Gastrocnemius medialis (tissue), 4 donors: ENCODE measurements at regions not wholly inside any gene's neighbourhood (a gene's known extent, or its start where the extent isn't known, plus 50 kb on each side); places are given as distances from the start of the nearest gene placed in this dataset.

ENCODE experiments used
- ATAC-seq, 2 donors: fragments of 150-250 bp; one replicate each; pipeline ENCODE4 v1.9.1; 2016
- DNase-seq, 2 donors: peaks; one replicate each; pipeline ENCODE4 v3.0.0-alpha.2; 2019
- H3K27ac ChIP-seq, 4 donors: fragments of 200-600 bp; sonication (generic); 1 replicate in 1 of 4; 2 replicates in 3 of 4; pipeline ENCODE4 v1.5.1; 2016 to 2018; ENCODE audit warnings: mild to moderate bottlenecking in 2 of 4, moderate library complexity in 1 of 4
- H3K27me3 ChIP-seq, 3 donors: fragments of 200-600 bp; sonication (generic) in 2 of 3; 1 replicate in 1 of 3; 2 replicates in 2 of 3; pipeline versions ENCODE4 v1.5.1 to v1.6.0; 2016 to 2019; ENCODE audit warnings: mild to moderate bottlenecking in 1 of 3, moderate library complexity in 1 of 3
- H3K36me3 ChIP-seq, 2 donors: fragments of 200-600 bp; sonication (generic) in 1 of 2; one replicate each; pipeline ENCODE4 v1.5.1; 2017 to 2018
- H3K4me1 ChIP-seq, 2 donors: fragments of 200-600 bp; sonication (generic) in 1 of 2; one replicate each; pipeline ENCODE4 v1.5.1; 2016 to 2017; ENCODE audit warnings: mild to moderate bottlenecking in 2 of 2
- H3K4me3 ChIP-seq, 4 donors: fragments of 200-600 bp; sonication (generic) in 3 of 4; 1 replicate in 1 of 4; 2 replicates in 3 of 4; pipeline ENCODE4 v1.5.1; 2016 to 2019; ENCODE audit warnings: mild to moderate bottlenecking in 2 of 4
- H3K9me3 ChIP-seq, 3 donors: fragments of 200-600 bp; sonication (generic) in 2 of 3; 1 replicate in 1 of 3; 2 replicates in 2 of 3; pipeline ENCODE4 v1.5.1; 2016 to 2019
- CTCF ChIP-seq, 5 experiments: fragments of 450-650 bp in 3 of 5; fragments of 200-600 bp in 2 of 5; sonication (generic) in 2 of 5; IDR thresholded peaks in 4 of 5; conservative IDR thresholded peaks in 1 of 5; 1 replicate in 4 of 5; 2 replicates in 1 of 5; pipeline ENCODE4 v1.5.1; 2016 to 2019; ENCODE audit warnings: antibody characterized with exemption in 5 of 5, mild to moderate bottlenecking in 3 of 5, moderate library complexity in 3 of 5
- POLR2A ChIP-seq, 2 donors: fragments of 450-650 bp; IDR thresholded peaks; one replicate each; pipeline ENCODE4 v1.6.1; 2017; ENCODE audit warnings: antibody characterized with exemption in 2 of 2, mild to moderate bottlenecking in 2 of 2, moderate library complexity in 2 of 2
- in situ Hi-C, 4 donors: fragments of 200-750 bp; cut with MboI; loops; one replicate each; pipeline versions ENCODE4 v1.15.0 to v1.8.0; 2017; ENCODE audit warnings: low sequenced_read_pairs in 4 of 4
- intact Hi-C: fragments of 100-400 bp; cut with DNase I; formaldehyde crosslinking; loops from one replicate; pipeline ENCODE4 v1.15.1; 2023; ENCODE audit warnings: low total_unique reads

- Histone ChIP-seq H3K36me3 (no peaks in the 10 kb centered on the region), H3K27ac (no peak overlapping the region), H3K4me1 (no peaks in the 10 kb centered on the region), H3K4me3 (no peak overlapping the region), H3K27me3 (no peaks in the 10 kb centered on the region), H3K9me3 (no peaks in the 10 kb centered on the region)
- ATAC-seq, result no peak
- intact Hi-C loops (no loop called here), in situ Hi-C loops (no loop called here)
- TF ChIP-seq POLR2A (IDR thresholded peaks at IDR 0.05), result no peak
- TF ChIP-seq CTCF (IDR thresholded peaks at IDR 0.05 in 4 of 5, conservative IDR thresholded peaks at IDR 0.05 in 1 of 5), result no peak
- DNase-seq, result no peak
These were observed 401.2 kb upstream of the CNKSR2 start for GRCh38 chrX:20973038-20973437.

- TF ChIP-seq POLR2A (IDR thresholded peaks at IDR 0.05), result no peak
- no peak for TF ChIP-seq CTCF (IDR thresholded peaks at IDR 0.05 in 4 of 5, conservative IDR thresholded peaks at IDR 0.05 in 1 of 5)
- in situ Hi-C loops, result no loop called here
- ATAC-seq, result no peak
These were observed 403.0 kb upstream of the CNKSR2 start for GRCh38 chrX:20971250-20971649.

GRCh38 chrX:20969565-20969964, 404.7 kb upstream of the CNKSR2 start:
- no peak for TF ChIP-seq CTCF (IDR thresholded peaks at IDR 0.05 in 4 of 5, conservative IDR thresholded peaks at IDR 0.05 in 1 of 5)
- no peak for TF ChIP-seq POLR2A (IDR thresholded peaks at IDR 0.05)
- H3K27ac ChIP-seq, result no peak overlapping the region
- intact Hi-C loops (no loop called here), in situ Hi-C loops (no loop called here)
- no peaks in the 10 kb centered on the region for H3K27me3 ChIP-seq
- no peaks in the 10 kb centered on the region for H3K4me1 ChIP-seq
- ATAC-seq, result no peak
- no peak for DNase-seq
- no peaks in the 10 kb centered on the region for H3K9me3 ChIP-seq
- no peak overlapping the region for H3K4me3 ChIP-seq
- no peaks in the 10 kb centered on the region for H3K36me3 ChIP-seq

More at GRCh38 chrX:20971250-20971649, 403.0 kb upstream of the CNKSR2 start:
- Histone ChIP-seq H3K27me3 (no peaks in the 10 kb centered on the region), H3K27ac (no peak overlapping the region), H3K4me3 (no peak overlapping the region), H3K36me3 (no peaks in the 10 kb centered on the region), H3K4me1 (no peaks in the 10 kb centered on the region), H3K9me3 (no peaks in the 10 kb centered on the region)
- intact Hi-C loops, result no loop called here
- DNase-seq, result no peak

- in situ Hi-C loops, result no loop called here
- TF ChIP-seq POLR2A (IDR thresholded peaks at IDR 0.05) (no peak), CTCF (IDR thresholded peaks at IDR 0.05 in 4 of 5, conservative IDR thresholded peaks at IDR 0.05 in 1 of 5) (no peak)
- no peak overlapping the region for H3K4me3 ChIP-seq
These were observed 405.2 kb upstream of the CNKSR2 start for GRCh38 chrX:20968996-20969395.

GRCh38 chrX:20967725-20968124, 406.5 kb upstream of the CNKSR2 start:
- no peak for DNase-seq
- no peaks in the 10 kb centered on the region for H3K36me3 ChIP-seq
- in situ Hi-C loops (no loop called here), intact Hi-C loops (no loop called here)
- no peak overlapping the region for H3K27ac ChIP-seq
- no peak overlapping the region for H3K4me3 ChIP-seq
- H3K4me1 ChIP-seq, result no peaks in the 10 kb centered on the region
- TF ChIP-seq POLR2A (IDR thresholded peaks at IDR 0.05) (no peak), CTCF (IDR thresholded peaks at IDR 0.05 in 4 of 5, conservative IDR thresholded peaks at IDR 0.05 in 1 of 5) (no peak)
- no peak for ATAC-seq
- H3K27me3 ChIP-seq, result no peaks in the 10 kb centered on the region
- no peaks in the 10 kb centered on the region for H3K9me3 ChIP-seq

More at GRCh38 chrX:20968996-20969395, 405.2 kb upstream of the CNKSR2 start:
- no peak for DNase-seq
- Histone ChIP-seq H3K9me3 (no peaks in the 10 kb centered on the region), H3K36me3 (no peaks in the 10 kb centered on the region), H3K27ac (no peak overlapping the region), H3K27me3 (no peaks in the 10 kb centered on the region), H3K4me1 (no peaks in the 10 kb centered on the region)
- intact Hi-C loops, result no loop called here
- no peak for ATAC-seq
